ENCODE measurements at regions not wholly inside any gene's neighbourhood (a gene's known extent, or its start where the extent isn't known, plus 50 kb on each side); places are given as distances from the start of the nearest gene placed in this dataset.

DNA sequence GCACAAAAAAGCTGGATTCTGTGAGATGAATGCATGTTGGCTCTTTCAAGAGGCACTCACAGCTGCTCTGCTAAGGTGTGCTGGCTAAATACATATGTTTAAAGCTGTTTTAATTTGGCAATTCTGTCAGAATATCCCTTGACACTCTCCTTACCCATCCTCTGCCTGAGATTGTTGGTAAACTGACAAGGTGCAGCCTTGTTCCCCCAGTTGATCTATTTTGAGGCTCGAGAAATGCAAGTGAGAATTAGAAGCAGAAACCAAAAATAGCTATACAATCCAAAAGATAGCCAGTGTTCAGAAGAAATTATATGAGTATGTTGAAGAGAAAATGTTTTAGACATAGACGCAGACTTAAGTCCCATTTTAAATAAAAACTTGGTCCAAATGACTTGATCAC is 971.7 kb upstream of the GYPC start:
- TF ChIP-seq POLR2A (IDR thresholded peaks at IDR 0.05): no peak
- TF ChIP-seq, protein P1, sequence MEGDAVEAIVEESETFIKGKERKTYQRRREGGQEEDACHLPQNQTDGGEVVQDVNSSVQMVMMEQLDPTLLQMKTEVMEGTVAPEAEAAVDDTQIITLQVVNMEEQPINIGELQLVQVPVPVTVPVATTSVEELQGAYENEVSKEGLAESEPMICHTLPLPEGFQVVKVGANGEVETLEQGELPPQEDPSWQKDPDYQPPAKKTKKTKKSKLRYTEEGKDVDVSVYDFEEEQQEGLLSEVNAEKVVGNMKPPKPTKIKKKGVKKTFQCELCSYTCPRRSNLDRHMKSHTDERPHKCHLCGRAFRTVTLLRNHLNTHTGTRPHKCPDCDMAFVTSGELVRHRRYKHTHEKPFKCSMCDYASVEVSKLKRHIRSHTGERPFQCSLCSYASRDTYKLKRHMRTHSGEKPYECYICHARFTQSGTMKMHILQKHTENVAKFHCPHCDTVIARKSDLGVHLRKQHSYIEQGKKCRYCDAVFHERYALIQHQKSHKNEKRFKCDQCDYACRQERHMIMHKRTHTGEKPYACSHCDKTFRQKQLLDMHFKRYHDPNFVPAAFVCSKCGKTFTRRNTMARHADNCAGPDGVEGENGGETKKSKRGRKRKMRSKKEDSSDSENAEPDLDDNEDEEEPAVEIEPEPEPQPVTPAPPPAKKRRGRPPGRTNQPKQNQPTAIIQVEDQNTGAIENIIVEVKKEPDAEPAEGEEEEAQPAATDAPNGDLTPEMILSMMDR (IDR thresholded peaks at IDR 0.05): no peak
- no peak for TF ChIP-seq EP300 (IDR thresholded peaks at IDR 0.05)
- TF ChIP-seq POLR2AphosphoS5 (IDR thresholded peaks at IDR 0.05): no peak

Data from stomach (tissue), 4 donors.